HepG2 (cell line): ENCODE measurements at regions not wholly inside any gene's neighbourhood (a gene's known extent, or its start where the extent isn't known, plus 50 kb on each side); places are given as distances from the start of the nearest gene placed in this dataset.

Experiments
- ATAC-seq: fragments of 200-7000 bp; cut with Tn5 transposase; 3 replicates; pipeline ENCODE4 v1.9.1; 2020; ENCODE audit warnings: mild to moderate bottlenecking, moderate library complexity
- BruUV-seq: library from RNA; stranded (reverse); fragments of 400-500 nt; replicated peaks from 2 replicates; lab custom pipeline; 2021; lab: Mats Ljungman, UMichigan
- CTCF ChIA-PET: fragments of 300-600 bp; formaldehyde crosslinking; extraction: SDS; loops from one replicate; lab custom pipeline; 2021; ENCODE audit warnings: low total read pairs, inconsistent platforms, low intra/inter-chr PET ratio; lab: Yijun Ruan, JAX
- POLR2A ChIA-PET: fragments of 350-600 bp; sonication (Branson Sonifier 250); formaldehyde crosslinking; loops from one replicate; lab custom pipeline; 2020; ENCODE audit warnings: antibody characterized with exemption, inconsistent platforms; lab: Yijun Ruan, JAX
- DNase-seq: peaks from one replicate; pipeline ENCODE4 v3.0.0-alpha.2; 2015; ENCODE audit warnings: low spot score
- FAIRE-seq: peaks from 3 replicates; lab custom pipeline; 2011; peaks lifted over from hg19 to GRCh38; lab: Jason Lieb, UNC
- H2AFZ ChIP-seq: one replicate; pipeline ENCODE4 v1.6.1; 2011; ENCODE audit warnings: low read length, inconsistent platforms
- H3K27ac ChIP-seq: fragments of 300-600 bp; 3 replicates; pipeline ENCODE4 v1.8.0; 2011; ENCODE audit warnings: mixed run types, mild to moderate bottlenecking, mixed read lengths, low read length, inconsistent platforms; ENCODE audit not compliant: insufficient read depth; ENCODE audit errors: extremely low read length
- H3K27me3 ChIP-seq, 2 experiments: fragments of 200-600 bp in 1 of 2; 2 replicates in 1 of 2; 3 replicates in 1 of 2; pipeline versions ENCODE4 v1.6.0 to v1.8.0; 2011; ENCODE audit warnings: low read length in 2 of 2, mild to moderate bottlenecking in 2 of 2, moderate library complexity in 2 of 2, inconsistent platforms in 1 of 2; ENCODE audit not compliant: insufficient read depth in 2 of 2, control insufficient read depth in 1 of 2
- H3K36me3 ChIP-seq, 2 experiments: fragments of 200-600 bp in 1 of 2; replicated peaks in 1 of 2; 2 replicates in 1 of 2; 3 replicates in 1 of 2; pipeline versions ENCODE4 v1.5.1 to v1.8.0; 2011; ENCODE audit warnings: low read length in 2 of 2, inconsistent platforms in 1 of 2; ENCODE audit not compliant: insufficient read depth in 2 of 2, control insufficient read depth in 1 of 2
- H3K4me1 ChIP-seq: 2 replicates; pipeline ENCODE4 v1.5.1; 2012; ENCODE audit warnings: low read length, inconsistent platforms; ENCODE audit not compliant: insufficient read depth
- H3K4me2 ChIP-seq: 2 replicates; pipeline ENCODE4 v1.6.0; 2011; ENCODE audit warnings: low read depth, low read length, inconsistent platforms
- H3K4me3 ChIP-seq, 3 experiments: fragments of 200-600 bp in 1 of 3; sonication (generic), shearing (Covaris generic) in 1 of 3; replicated peaks in 1 of 3; 2 replicates each; pipeline ENCODE4 v1.5.1; 2011 to 2016; ENCODE audit warnings: low read length in 3 of 3, inconsistent platforms in 2 of 3, low read depth in 2 of 3, mild to moderate bottlenecking in 2 of 3, control low read depth in 1 of 3, mixed read lengths in 1 of 3; ENCODE audit not compliant: insufficient read depth in 1 of 3
- H3K79me2 ChIP-seq: one replicate; pipeline ENCODE4 v1.6.1; 2011; ENCODE audit warnings: low read length, inconsistent platforms; ENCODE audit not compliant: insufficient read depth
- H3K9ac ChIP-seq: 2 replicates; pipeline ENCODE4 v1.6.0; 2011; ENCODE audit warnings: mild to moderate bottlenecking, low read depth, low read length, inconsistent platforms; ENCODE audit not compliant: insufficient read depth
- H3K9me3 ChIP-seq: 2 replicates; pipeline ENCODE4 v1.5.1; 2012; ENCODE audit warnings: mild to moderate bottlenecking, low read length
- H4K20me1 ChIP-seq: 2 replicates; pipeline ENCODE4 v1.6.0; 2011; ENCODE audit warnings: inconsistent platforms, mild to moderate bottlenecking, low read length, moderate library complexity; ENCODE audit not compliant: insufficient read depth
- ATF6 ChIP-seq: sonication (generic); formaldehyde crosslinking; conservative IDR thresholded peaks from 2 replicates; pipeline ENCODE4 v1.4.0; 2020; ENCODE audit warnings: missing genetic modification reagents
- FOXK1 ChIP-seq: sonication (generic); formaldehyde crosslinking; IDR thresholded peaks from 2 replicates; pipeline ENCODE4 v1.4.0; 2020; ENCODE audit warnings: low read depth, missing genetic modification reagents, borderline replicate concordance
- FOXK2 ChIP-seq: fragments of 450-650 bp; IDR thresholded peaks from 2 replicates; pipeline ENCODE4 v1.6.1; 2016
- HNRNPH1 ChIP-seq: fragments of 200-400 bp; formaldehyde crosslinking; optimal IDR thresholded peaks from 2 replicates; pipeline ENCODE3; 2017; ENCODE audit warnings: mild to moderate bottlenecking, low read depth, low read length
- IRF9 ChIP-seq: sonication (generic); formaldehyde crosslinking; IDR thresholded peaks from 2 replicates; pipeline ENCODE4 v1.8.0; 2022; ENCODE audit warnings: missing genetic modification reagents, mild to moderate bottlenecking, borderline replicate concordance
- KAT8 ChIP-seq: IDR thresholded peaks from 2 replicates; pipeline ENCODE4 v1.6.1; 2016; ENCODE audit warnings: missing genetic modification reagents, missing compliant biosample characterization
- MAZ ChIP-seq, 2 experiments: sonication (generic) in 1 of 2; formaldehyde crosslinking in 1 of 2; IDR thresholded peaks; 2 replicates each; pipeline versions ENCODE4 v1.5.0 to v1.6.1; 2012 to 2020; ENCODE audit warnings: low read depth in 2 of 2, mild to moderate bottlenecking in 2 of 2, borderline replicate concordance in 1 of 2, improper control_type of control experiment in 1 of 2, low read length in 1 of 2, missing genetic modification reagents in 1 of 2, moderate library complexity in 1 of 2
- MNT ChIP-seq: fragments of 450-650 bp; IDR thresholded peaks from 2 replicates; pipeline ENCODE4 v1.6.1; 2016
- RNF2 ChIP-seq: fragments of 450-650 bp; conservative IDR thresholded peaks from 2 replicates; pipeline ENCODE4 v1.6.1; 2016; ENCODE audit warnings: low read depth
- ZFP37 ChIP-seq: sonication (generic); formaldehyde crosslinking; IDR thresholded peaks from 2 replicates; pipeline ENCODE4 v1.4.0; 2020; ENCODE audit warnings: missing genetic modification reagents, borderline replicate concordance
- ZFY ChIP-seq: sonication (generic); formaldehyde crosslinking; IDR thresholded peaks from 2 replicates; pipeline ENCODE4 v1.4.0; 2020; ENCODE audit warnings: missing genetic modification reagents
- ZNF296 ChIP-seq: sonication (generic); formaldehyde crosslinking; conservative IDR thresholded peaks from 2 replicates; pipeline ENCODE4 v1.5.0; 2020; ENCODE audit warnings: mild to moderate bottlenecking, missing genetic modification reagents
- ZNF512 ChIP-seq: sonication (generic); formaldehyde crosslinking; IDR thresholded peaks from 2 replicates; pipeline ENCODE4 v1.4.0; 2020; ENCODE audit warnings: mild to moderate bottlenecking, missing genetic modification reagents
- ZNF580 ChIP-seq: IDR thresholded peaks from 2 replicates; pipeline ENCODE4 v1.6.1; 2016; ENCODE audit warnings: low read depth, borderline replicate concordance
- WGBS: methylation state at CpG from one replicate; pipeline ENCODE4 v1.1.6; 2017; ENCODE audit warnings: low lambda C conversion rate; 5-methylcytosine and 5-hydroxymethylcytosine counted together
- in situ Hi-C: cut with HindIII; loops from 2 replicates; pipeline ENCODE4 v1.10.0; 2017; ENCODE audit warnings: low pct_unique_long_range_greater_than_20kb; ENCODE audit not compliant: extremely low pct_ligation_motif_present
- intact Hi-C: fragments of 100-400 bp; cut with micrococcal nuclease; formaldehyde crosslinking; loops from one replicate; pipeline ENCODE4 v1.10.0; 2022; ENCODE audit not compliant: unreplicated experiment

GRCh38 chr7:12794722-12795302, 107.4 kb downstream of the ARL4A start (continued):
- TF ChIP-seq MNT (peak; percentile 59; the same call in 1 of the 2 replicates), KAT8 (CRISPR knock-in tag) (no peak), FOXK1 (CRISPR knock-in tag) (no peak)

- in situ Hi-C loops = no loop called here
- H3K27me3 ChIP-seq = no peaks in the 10 kb centered on the region
- ChIA-PET POLR2A (no interaction called here), CTCF (no interaction called here)
- intact Hi-C loops = no loop called here
- H3K79me2 ChIP-seq = no peaks in the 10 kb centered on the region
- no peak overlapping the region for H3K4me3 ChIP-seq
- no peak overlapping the region for H3K9ac ChIP-seq
- H3K9me3 ChIP-seq = no peaks in the 10 kb centered on the region
- no peak overlapping the region for H3K27ac ChIP-seq
- FAIRE-seq = no peak
- no peaks in the 10 kb centered on the region for H3K36me3 ChIP-seq
- no peaks in the 10 kb centered on the region for H4K20me1 ChIP-seq
- BruUV-seq = no TSS peak
- no peak for ATAC-seq
- H2AFZ ChIP-seq = no peak overlapping the region
- H3K4me2 ChIP-seq = no peak overlapping the region
- no peak for DNase-seq
- H3K4me1 ChIP-seq = peaks cover 6% of the 10 kb centered on the region; the same call in 1 of the 2 replicates
- 6% methylated on average over 4 of the region's 4 CpGs for WGBS
- TF ChIP-seq ATF6 (CRISPR knock-in tag) = no peak
- TF ChIP-seq ZNF580 (CRISPR knock-in tag) = no peak
- TF ChIP-seq MAZ (IDR thresholded peaks at IDR 0.05; ENCODE audit: borderline replicate concordance, low read depth, low read length) = no peak
- TF ChIP-seq MAZ (CRISPR knock-in tag; IDR thresholded peaks at IDR 0.05; ENCODE audit: low read depth) = no peak
- no peak for TF ChIP-seq FOXK2
- no peak for TF ChIP-seq RNF2
- TF ChIP-seq ZFP37 (CRISPR knock-in tag) = no peak
- no peak for TF ChIP-seq IRF9 (CRISPR knock-in tag)
- no peak for TF ChIP-seq ZFY (CRISPR knock-in tag)
- TF ChIP-seq ZNF296 (CRISPR knock-in tag) = no peak
- TF ChIP-seq HNRNPH1 = no peak
- TF ChIP-seq ZNF512 (CRISPR knock-in tag) = no peak
Observed at GRCh38 chr7:12796397-12797127, 109.1 kb downstream of the ARL4A start.
